ENCODE measurements at regions not wholly inside any gene's neighbourhood (a gene's known extent, or its start where the extent isn't known, plus 50 kb on each side); places are given as distances from the start of the nearest gene placed in this dataset.

- no peak for DNase-seq
Measured at GRCh38 chr10:131424836-131425491, 113.4 kb upstream of the TCERG1L start.

GRCh38 chr10:131425752-131426533 lies 114.4 kb upstream of the TCERG1L start:
- peak; percentile 12 for DNase-seq

DNA sequence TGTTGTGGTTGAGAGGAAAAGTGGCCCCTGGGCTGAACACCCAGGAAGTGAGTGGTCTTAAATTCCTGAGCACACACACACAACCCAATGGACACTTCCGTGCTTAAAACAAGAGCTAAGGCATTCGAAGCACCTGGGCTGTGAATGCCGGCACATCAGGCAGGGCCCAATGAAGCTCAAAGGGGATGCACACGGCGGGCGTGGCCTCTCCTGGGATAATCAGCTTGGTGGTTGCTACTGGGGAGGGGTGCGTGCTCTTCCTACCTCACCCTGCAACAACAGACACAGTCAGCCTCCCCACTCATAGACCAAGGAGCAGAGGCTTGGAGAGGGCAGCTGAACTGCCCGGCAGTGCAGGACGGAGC lies 115.0 kb upstream of the TCERG1L start:
- DNase-seq = no peak

GRCh38 chr10:131427281-131427680 lies 115.8 kb upstream of the TCERG1L start:
- no peak for DNase-seq

DNA sequence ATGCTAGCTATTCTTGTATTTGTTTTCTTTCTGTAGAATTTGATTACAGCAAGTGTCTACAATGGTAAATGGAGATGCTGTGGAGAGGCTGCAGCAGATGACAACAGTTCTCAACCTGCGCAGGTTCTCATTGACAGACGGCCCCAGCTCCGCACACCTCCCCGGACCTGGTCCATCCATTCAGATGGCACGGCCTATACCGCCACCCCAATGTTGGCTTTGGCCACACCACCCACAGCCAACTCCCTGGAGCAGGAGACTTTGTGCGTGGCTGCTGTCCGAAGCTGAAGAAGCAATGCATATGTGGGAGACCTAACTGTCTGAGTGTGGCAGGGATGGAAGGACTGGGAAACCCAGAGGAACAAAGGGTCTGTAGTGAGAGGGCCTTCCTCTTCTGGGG lies 116.4 kb upstream of the TCERG1L start:
- DNase-seq = no peak

- DNase-seq = no peak
Measured at GRCh38 chr10:131429141-131429540, 117.6 kb upstream of the TCERG1L start.

DNA sequence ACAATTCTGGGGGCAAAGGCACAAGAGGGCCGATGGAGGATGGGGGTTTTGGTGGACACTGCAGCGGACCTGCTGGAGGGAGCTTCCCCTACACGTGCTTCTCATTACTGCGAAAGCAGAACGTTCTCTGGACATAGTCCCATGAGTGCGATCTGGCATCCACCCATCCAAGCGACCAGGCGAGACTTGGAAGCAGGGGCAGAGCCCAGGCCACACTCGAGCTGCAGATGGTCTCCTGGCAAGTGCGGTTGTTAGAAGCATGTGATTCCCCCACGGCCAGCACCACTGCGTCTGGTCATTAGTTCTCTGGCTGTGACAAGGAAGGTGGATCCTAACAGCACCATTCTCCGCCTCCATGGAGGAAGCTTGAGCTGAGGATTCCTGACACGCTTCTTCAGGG lies 118.4 kb upstream of the TCERG1L start:
- DNase-seq = peak; percentile 25

- DNase-seq = no peak
Measured at GRCh38 chr10:131430716-131431412, 119.3 kb upstream of the TCERG1L start.

DNA sequence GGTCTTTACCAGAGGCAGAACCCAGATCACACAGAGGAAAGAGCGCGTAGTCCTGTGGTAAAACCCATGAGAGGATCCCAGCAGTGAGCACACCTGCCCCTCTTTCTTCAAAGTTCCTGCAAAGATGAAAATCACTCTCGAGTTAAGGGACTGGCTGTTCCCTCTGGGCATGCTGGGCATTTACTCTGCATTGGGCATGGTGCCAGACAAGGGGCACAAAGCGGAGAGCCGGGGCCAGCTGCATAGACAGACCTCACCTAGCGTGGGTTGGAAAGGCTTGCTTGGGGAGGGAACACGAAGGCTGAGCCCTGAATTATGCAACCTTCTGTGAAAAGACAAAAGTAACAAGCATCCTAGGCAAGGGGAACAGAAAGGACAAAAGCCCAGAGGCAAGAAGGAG lies 120.0 kb upstream of the TCERG1L start:
- DNase-seq = no peak

GRCh38 chr10:131431978-131432690 lies 120.6 kb upstream of the TCERG1L start:
- DNase-seq = no peak

GRCh38 chr10:131433568-131433967 lies 122.0 kb upstream of the TCERG1L start:
- no peak for DNase-seq

DNA sequence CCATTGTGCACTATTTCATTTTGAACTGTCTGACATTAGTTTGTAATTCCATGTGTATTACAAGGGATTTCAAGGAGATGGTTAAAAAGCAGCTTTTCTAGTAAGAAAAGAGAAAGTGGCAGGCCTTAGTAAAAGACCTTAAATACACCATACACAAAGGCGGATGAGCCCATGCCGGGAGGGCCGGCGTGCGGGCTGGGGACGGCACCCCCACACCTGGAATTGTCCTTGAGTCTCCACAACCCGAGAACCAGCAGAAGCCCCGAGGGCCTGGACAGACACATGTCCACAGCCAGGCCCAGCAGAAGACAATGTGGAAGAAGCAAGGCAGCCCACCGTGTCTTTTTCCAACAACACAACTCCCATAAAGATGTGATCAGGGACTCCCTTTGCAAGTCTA lies 123.7 kb upstream of the TCERG1L start:
- DNase-seq = no peak

GRCh38 chr10:131435760-131436457 lies 124.4 kb upstream of the TCERG1L start:
- DNase-seq = peak; percentile 6

- DNase-seq = peak; percentile 23
Measured at GRCh38 chr10:131436458-131436857, 124.9 kb upstream of the TCERG1L start.

DNA sequence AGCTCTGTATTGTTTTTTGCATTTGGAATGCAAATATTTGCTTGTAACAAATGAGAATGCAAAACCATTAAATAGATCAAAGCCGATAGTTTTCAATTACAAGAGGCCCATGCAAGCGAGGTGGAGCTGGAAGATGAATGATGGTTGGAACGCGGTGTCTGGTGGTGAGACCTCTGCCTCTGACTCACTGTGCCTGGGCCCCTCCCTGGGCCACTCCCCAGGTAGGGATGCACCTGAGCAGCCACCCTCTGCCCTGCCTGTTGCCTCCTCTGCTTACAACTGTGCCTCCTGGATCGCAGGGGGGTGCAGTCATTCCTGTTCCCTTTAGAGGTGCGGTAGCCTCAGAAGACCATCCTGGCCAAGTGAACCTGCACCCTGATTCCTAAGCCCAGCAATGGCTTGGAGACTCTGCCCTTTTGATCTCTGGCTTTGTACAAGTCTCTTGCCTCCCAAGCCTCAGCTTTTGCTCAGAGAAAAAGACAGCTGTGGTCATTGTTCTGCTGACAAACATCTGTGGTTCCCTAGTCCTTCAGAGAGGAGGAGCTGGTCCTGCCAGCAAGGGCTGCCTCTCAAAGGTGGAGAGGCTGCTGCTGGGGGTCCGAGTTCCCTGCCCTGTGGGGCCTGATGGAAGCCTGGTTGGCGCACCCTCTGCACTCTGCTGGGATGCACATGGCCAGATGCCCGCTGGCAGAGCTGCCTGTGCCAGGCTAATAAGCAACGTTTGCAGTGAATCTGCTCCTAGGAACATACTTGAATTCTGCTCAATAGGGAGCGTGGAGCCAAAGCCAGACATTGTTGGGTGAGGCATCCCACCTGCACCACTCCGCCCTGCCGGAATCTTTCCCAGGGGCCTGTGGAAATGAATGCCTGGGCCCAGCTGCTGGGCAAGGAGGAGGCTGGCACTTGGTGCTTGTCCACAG lies 126.3 kb upstream of the TCERG1L start:
- no peak for DNase-seq

DNA sequence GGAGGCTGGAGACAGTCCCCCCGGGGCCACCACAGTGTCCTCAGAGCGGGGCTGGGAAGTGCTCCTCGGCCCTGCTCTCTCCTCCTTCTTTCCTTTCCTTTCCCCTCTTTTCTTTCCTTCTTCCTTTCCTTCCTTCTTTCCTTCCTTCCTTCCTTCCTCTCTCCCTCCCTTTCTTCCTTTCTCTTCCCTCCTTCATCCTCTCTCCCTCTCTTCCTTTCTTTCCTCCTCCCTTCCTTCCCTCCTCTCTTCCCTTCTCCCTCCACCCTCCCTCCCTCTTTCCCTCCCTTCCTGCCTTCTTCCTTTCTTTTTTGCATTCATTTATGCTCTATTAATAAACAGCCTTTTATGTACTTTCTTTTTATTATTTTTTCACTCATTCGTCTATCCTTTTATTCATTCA lies 127.1 kb upstream of the TCERG1L start:
- no peak for DNase-seq

GRCh38 chr10:131439705-131440104 lies 128.2 kb upstream of the TCERG1L start:
- DNase-seq = no peak

DNA sequence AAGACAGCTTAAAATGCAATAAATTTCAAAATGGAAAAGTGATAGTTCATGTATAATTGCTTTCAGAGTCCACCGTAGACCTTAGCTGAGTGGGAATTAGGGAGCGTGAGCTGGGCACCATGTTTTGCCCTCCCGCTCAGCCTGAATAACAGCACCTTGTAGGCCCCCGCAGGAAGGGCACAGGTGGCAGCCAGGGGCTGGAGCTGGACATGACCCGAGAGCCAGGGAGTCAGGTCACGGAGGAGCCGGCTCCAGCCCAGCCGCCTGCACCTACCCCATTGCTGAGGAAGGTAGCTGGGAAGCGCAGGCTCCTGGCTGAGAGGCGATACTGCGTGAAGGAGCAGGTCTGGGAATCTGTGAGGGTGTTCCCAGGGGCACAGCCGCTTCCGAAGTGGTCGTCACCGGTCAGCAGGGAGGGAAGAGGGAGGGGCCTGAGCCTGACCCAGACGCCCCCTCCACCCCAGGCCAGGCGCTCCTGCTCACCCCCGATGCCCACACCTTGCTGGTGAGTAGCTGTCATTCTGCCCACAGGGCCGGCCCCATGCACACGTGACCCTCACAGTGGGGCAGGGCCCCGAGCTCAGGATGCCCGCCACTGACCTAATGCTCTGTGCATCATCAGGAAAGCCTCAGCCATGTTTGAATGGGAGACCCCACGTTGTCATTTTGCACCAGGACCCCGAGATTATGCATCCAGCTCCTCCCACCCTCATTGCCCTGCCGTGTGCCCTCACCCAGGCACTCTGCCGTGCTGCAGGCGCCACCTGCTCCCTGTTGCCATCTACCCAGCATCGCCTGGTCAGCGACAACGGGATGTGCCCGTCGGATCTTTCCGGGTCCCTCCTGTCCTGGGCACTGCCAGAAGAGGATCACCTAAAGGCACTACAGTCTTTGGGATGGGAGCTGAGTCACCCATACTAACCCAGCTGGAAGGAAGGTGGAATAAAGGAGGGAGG lies 129.2 kb upstream of the TCERG1L start:
- DNase-seq = no peak

DNA sequence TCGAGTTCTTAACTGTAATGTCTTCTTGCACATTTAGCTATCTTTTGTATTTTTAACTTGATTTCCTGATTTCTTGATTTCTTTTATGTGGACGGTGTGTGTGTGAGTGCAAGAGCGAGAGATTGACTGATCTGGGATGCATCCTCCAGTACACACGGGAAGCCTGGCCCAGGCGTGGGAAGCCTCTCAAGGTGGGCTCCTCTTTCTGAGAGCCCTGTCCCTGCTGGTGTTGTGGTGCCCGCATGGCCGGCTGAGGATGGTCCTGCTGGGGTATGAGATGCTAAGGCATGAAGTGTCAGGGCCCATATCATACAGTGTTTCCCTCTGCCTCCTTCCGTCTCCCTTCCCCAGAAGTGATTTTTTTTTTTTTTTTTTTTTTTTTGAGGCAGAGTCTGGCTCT lies 130.8 kb upstream of the TCERG1L start:
- DNase-seq = no peak
